HEK293 (cell line): ENCODE measurements at regions not wholly inside any gene's neighbourhood (a gene's known extent, or its start where the extent isn't known, plus 50 kb on each side); places are given as distances from the start of the nearest gene placed in this dataset.

Experiments used
- CTCF ChIA-PET: fragments of 350-600 bp; formaldehyde crosslinking; extraction: SDS; loops from one replicate; lab custom pipeline; 2021; ENCODE audit warnings: antibody characterized with exemption; lab: Yijun Ruan, JAX
- POLR2A ChIA-PET: fragments of 300-600 bp; formaldehyde crosslinking; extraction: SDS; loops from one replicate; lab custom pipeline; 2020; ENCODE audit warnings: antibody characterized with exemption, inconsistent platforms; lab: Yijun Ruan, JAX
- H3K27ac ChIP-seq: fragments of 200-500 bp; sonication (Bioruptor generic); 2 replicates; pipeline ENCODE4 v1.5.1; 2014; ENCODE audit warnings: low read depth, low read length, control low read depth, inconsistent platforms; ENCODE audit errors: extremely low read depth
- H3K36me3 ChIP-seq, 2 experiments: fragments of 200-500 bp in 1 of 2; sonication (Bioruptor generic) in 1 of 2; 1 replicate in 1 of 2; 2 replicates in 1 of 2; pipeline ENCODE4 v1.5.1; 2014 to 2017; ENCODE audit warnings: inconsistent platforms in 2 of 2, low read length in 2 of 2; ENCODE audit not compliant: control insufficient read depth in 2 of 2, insufficient read depth in 1 of 2
- H3K4me1 ChIP-seq: fragments of 200-500 bp; sonication (Bioruptor generic); 2 replicates; pipeline ENCODE4 v1.5.1; 2014; ENCODE audit warnings: mild to moderate bottlenecking, low read length, inconsistent platforms; ENCODE audit not compliant: control insufficient read depth, insufficient read depth
- H3K4me3 ChIP-seq: 2 replicates; pipeline ENCODE4 v1.5.1; 2011; ENCODE audit warnings: low read depth, mild to moderate bottlenecking, control low read depth, low read length, moderate library complexity
- H3K9me3 ChIP-seq: fragments of 200-500 bp; sonication (Bioruptor generic); 2 replicates; pipeline ENCODE4 v1.5.1; 2014; ENCODE audit warnings: low read depth, low read length, inconsistent platforms; ENCODE audit not compliant: control insufficient read depth, insufficient read depth
- HOXA7 ChIP-seq: sonication (generic); formaldehyde crosslinking; IDR thresholded peaks from 2 replicates; pipeline ENCODE4 v1.8.1; 2022; ENCODE audit warnings: missing genetic modification reagents, borderline replicate concordance
- HOXC10 ChIP-seq: sonication (generic); formaldehyde crosslinking; IDR thresholded peaks from 2 replicates; pipeline ENCODE4 v1.8.1; 2023; ENCODE audit warnings: mild to moderate bottlenecking, missing genetic modification reagents
- KLF8 ChIP-seq: fragments of 450-650 bp; formaldehyde crosslinking; IDR thresholded peaks from 2 replicates; pipeline ENCODE4 v1.5.1; 2016; ENCODE audit warnings: missing biosample characterization, missing genetic modification characterization
- KLF9 ChIP-seq: fragments of 450-650 bp; formaldehyde crosslinking; IDR thresholded peaks from 2 replicates; pipeline ENCODE4 v1.5.1; 2016; ENCODE audit warnings: missing biosample characterization, missing genetic modification characterization, low read depth
- MYNN ChIP-seq: fragments of 450-650 bp; formaldehyde crosslinking; IDR thresholded peaks from 2 replicates; pipeline ENCODE4 v1.5.1; 2016; ENCODE audit warnings: missing biosample characterization, missing genetic modification characterization, borderline replicate concordance
- SCRT2 ChIP-seq: fragments of 450-650 bp; formaldehyde crosslinking; IDR thresholded peaks from 2 replicates; pipeline ENCODE4 v1.5.1; 2016; ENCODE audit warnings: missing biosample characterization, missing genetic modification characterization
- SP2 ChIP-seq: fragments of 450-650 bp; formaldehyde crosslinking; IDR thresholded peaks from 2 replicates; pipeline ENCODE4 v1.5.1; 2016; ENCODE audit warnings: missing biosample characterization, missing genetic modification characterization
- YY1 ChIP-seq: fragments of 450-650 bp; formaldehyde crosslinking; IDR thresholded peaks from 2 replicates; pipeline ENCODE4 v1.5.1; 2018; ENCODE audit warnings: missing biosample characterization, missing genetic modification characterization
- YY2 ChIP-seq: fragments of 450-650 bp; formaldehyde crosslinking; IDR thresholded peaks from 2 replicates; pipeline ENCODE4 v1.5.1; 2016; ENCODE audit warnings: missing biosample characterization, missing genetic modification characterization
- ZBTB20 ChIP-seq: fragments of 450-650 bp; formaldehyde crosslinking; IDR thresholded peaks from 2 replicates; pipeline ENCODE4 v1.5.1; 2016; ENCODE audit warnings: missing biosample characterization, missing genetic modification characterization
- ZFP37 ChIP-seq: fragments of 450-650 bp; formaldehyde crosslinking; IDR thresholded peaks from 2 replicates; pipeline ENCODE4 v1.5.1; 2016; ENCODE audit warnings: missing biosample characterization, missing genetic modification characterization
- ZIC2 ChIP-seq: fragments of 450-650 bp; formaldehyde crosslinking; IDR thresholded peaks from 2 replicates; pipeline ENCODE4 v1.5.1; 2016; ENCODE audit warnings: missing biosample characterization, missing genetic modification characterization
- ZNF155 ChIP-seq: fragments of 450-650 bp; formaldehyde crosslinking; IDR thresholded peaks from 2 replicates; pipeline ENCODE4 v1.5.1; 2016; ENCODE audit warnings: missing biosample characterization, missing genetic modification characterization
- ZNF16 ChIP-seq: fragments of 450-650 bp; formaldehyde crosslinking; IDR thresholded peaks from 2 replicates; pipeline ENCODE4 v1.5.1; 2016; ENCODE audit warnings: low read depth, missing biosample characterization, missing genetic modification characterization
- ZNF174 ChIP-seq: fragments of 450-650 bp; formaldehyde crosslinking; IDR thresholded peaks from 2 replicates; pipeline ENCODE4 v1.5.0; 2017; ENCODE audit warnings: missing biosample characterization, mild to moderate bottlenecking, missing genetic modification characterization
- ZNF223 ChIP-seq: fragments of 450-650 bp; formaldehyde crosslinking; IDR thresholded peaks from 2 replicates; pipeline ENCODE4 v1.5.1; 2016; ENCODE audit warnings: missing biosample characterization, missing genetic modification characterization
- ZNF311 ChIP-seq: fragments of 450-650 bp; formaldehyde crosslinking; IDR thresholded peaks from 2 replicates; pipeline ENCODE4 v1.5.1; 2017; ENCODE audit warnings: missing biosample characterization, missing genetic modification characterization, borderline replicate concordance
- ZNF747 ChIP-seq: fragments of 450-650 bp; formaldehyde crosslinking; IDR thresholded peaks from 2 replicates; pipeline ENCODE4 v1.5.1; 2016; ENCODE audit warnings: missing biosample characterization, missing genetic modification characterization
- ZNF768 ChIP-seq: fragments of 450-650 bp; formaldehyde crosslinking; IDR thresholded peaks from 2 replicates; pipeline ENCODE4 v1.5.1; 2018; ENCODE audit warnings: missing biosample characterization, mild to moderate bottlenecking, missing genetic modification characterization
- ZNF785 ChIP-seq: fragments of 450-650 bp; formaldehyde crosslinking; IDR thresholded peaks from 2 replicates; pipeline ENCODE4 v1.5.1; 2016; ENCODE audit warnings: missing biosample characterization, missing genetic modification characterization
- ZNF791 ChIP-seq: fragments of 450-650 bp; formaldehyde crosslinking; IDR thresholded peaks from 2 replicates; pipeline ENCODE4 v1.5.1; 2016; ENCODE audit warnings: missing biosample characterization, missing genetic modification characterization
- ZNF792 ChIP-seq: fragments of 450-650 bp; formaldehyde crosslinking; IDR thresholded peaks from 2 replicates; pipeline ENCODE4 v1.5.1; 2016; ENCODE audit warnings: missing biosample characterization, missing genetic modification characterization
- ZSCAN16 ChIP-seq: fragments of 450-650 bp; formaldehyde crosslinking; IDR thresholded peaks from 2 replicates; pipeline ENCODE4 v1.5.1; 2016; ENCODE audit warnings: missing biosample characterization, missing genetic modification characterization
- TF ChIP-seq, protein P1 (sequence below): fragments of 450-650 bp; formaldehyde crosslinking; IDR thresholded peaks from 2 replicates; pipeline ENCODE4 v1.5.1; 2016; ENCODE audit warnings: missing biosample characterization, missing genetic modification characterization
- TF ChIP-seq, protein P2 (sequence below): fragments of 450-650 bp; formaldehyde crosslinking; IDR thresholded peaks from 2 replicates; pipeline ENCODE4 v1.5.1; 2017; ENCODE audit warnings: missing biosample characterization, missing genetic modification characterization
- TF ChIP-seq, protein P3 (sequence below): fragments of 450-650 bp; formaldehyde crosslinking; IDR thresholded peaks from 2 replicates; pipeline ENCODE4 v1.5.1; 2017; ENCODE audit warnings: missing biosample characterization, missing genetic modification characterization

DNA sequence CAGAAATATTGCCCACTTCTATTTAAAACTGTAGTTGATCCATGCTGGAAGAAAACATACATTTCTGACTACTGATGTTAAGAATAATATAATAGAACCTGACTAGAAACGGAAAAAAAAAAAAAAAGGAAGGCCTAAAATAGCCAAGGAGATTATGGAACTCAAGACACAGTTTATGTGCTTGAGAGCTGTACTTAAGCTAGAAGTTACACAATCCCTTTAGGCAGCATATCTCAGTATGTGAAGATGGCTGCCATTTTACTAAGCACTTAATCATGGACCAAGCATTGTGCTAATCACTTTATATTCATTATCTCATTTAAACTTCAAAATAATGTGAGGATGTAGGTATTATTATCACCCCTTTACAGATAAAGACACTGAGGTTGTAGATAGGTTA lies 73.0 kb upstream of the NR4A3 start:
- H3K4me1 ChIP-seq: no peaks in the 10 kb centered on the region
- no peak for TF ChIP-seq ZNF785 (tag by site-specific recombination)
- no peak for TF ChIP-seq SP2
- TF ChIP-seq, protein P1, sequence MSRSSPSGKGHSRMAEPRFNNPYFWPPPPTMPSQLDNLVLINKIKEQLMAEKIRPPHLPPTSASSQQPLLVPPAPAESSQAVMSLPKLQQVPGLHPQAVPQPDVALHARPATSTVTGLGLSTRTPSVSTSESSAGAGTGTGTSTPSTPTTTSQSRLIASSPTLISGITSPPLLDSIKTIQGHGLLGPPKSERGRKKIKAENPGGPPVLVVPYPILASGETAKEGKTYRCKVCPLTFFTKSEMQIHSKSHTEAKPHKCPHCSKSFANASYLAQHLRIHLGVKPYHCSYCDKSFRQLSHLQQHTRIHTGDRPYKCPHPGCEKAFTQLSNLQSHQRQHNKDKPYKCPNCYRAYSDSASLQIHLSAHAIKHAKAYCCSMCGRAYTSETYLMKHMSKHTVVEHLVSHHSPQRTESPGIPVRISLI: no peak
- no peak for TF ChIP-seq ZNF792 (tag by site-specific recombination)
- TF ChIP-seq, protein P2, sequence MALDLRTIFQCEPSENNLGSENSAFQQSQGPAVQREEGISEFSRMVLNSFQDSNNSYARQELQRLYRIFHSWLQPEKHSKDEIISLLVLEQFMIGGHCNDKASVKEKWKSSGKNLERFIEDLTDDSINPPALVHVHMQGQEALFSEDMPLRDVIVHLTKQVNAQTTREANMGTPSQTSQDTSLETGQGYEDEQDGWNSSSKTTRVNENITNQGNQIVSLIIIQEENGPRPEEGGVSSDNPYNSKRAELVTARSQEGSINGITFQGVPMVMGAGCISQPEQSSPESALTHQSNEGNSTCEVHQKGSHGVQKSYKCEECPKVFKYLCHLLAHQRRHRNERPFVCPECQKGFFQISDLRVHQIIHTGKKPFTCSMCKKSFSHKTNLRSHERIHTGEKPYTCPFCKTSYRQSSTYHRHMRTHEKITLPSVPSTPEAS (tag by site-specific recombination): no peak
- no peak for TF ChIP-seq KLF8 (tag by site-specific recombination)
- no peak for TF ChIP-seq ZNF768
- no peak for TF ChIP-seq HOXC10 (CRISPR knock-in tag)
- TF ChIP-seq ZSCAN16 (tag by site-specific recombination): no peak
- no peak for TF ChIP-seq ZNF311
- TF ChIP-seq ZNF223 (tag by site-specific recombination): no peak
- no peak for TF ChIP-seq ZNF791
- TF ChIP-seq YY1: no peak
- H3K36me3 ChIP-seq: no peaks in the 10 kb centered on the region
- H3K9me3 ChIP-seq: no peaks in the 10 kb centered on the region
- H3K27ac ChIP-seq: no peak overlapping the region
- no peak overlapping the region for H3K4me3 ChIP-seq
- POLR2A ChIA-PET: no interaction called here
- CTCF ChIA-PET: no interaction called here

DNA sequence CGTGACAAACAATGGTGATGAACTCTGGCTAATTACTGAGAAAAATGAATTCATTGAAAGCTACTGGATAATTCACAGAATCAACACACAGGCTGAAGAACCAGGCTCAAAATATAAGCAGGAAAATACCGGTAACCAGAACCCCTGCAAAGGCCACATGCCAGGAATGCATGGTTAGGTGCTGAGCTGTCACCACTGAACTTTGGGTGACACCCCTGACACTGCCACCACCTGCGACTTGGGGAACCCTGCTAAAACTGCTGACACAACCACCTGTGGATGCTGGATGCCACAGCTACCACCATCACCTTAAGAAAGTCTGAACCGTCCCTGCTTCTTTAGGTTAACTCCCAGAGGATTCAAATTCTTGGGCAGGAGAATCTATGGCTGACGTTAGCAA lies 72.0 kb upstream of the NR4A3 start:
- ChIA-PET POLR2A (no interaction called here), CTCF (interaction anchor here (0.6 kb wide), 1 partner anchor 198 kb away, joined by 3 read pairs; no protein-coding TSS in a partner anchor)
- Histone ChIP-seq H3K9me3 (no peaks in the 10 kb centered on the region), H3K4me1 (no peaks in the 10 kb centered on the region), H3K36me3 (no peaks in the 10 kb centered on the region), H3K27ac (no peak overlapping the region), H3K4me3 (no peak overlapping the region)
- TF ChIP-seq SCRT2 (tag by site-specific recombination) (peak; percentile 21; the same call in 1 of the 2 replicates), ZNF223 (tag by site-specific recombination) (no peak)

DNA sequence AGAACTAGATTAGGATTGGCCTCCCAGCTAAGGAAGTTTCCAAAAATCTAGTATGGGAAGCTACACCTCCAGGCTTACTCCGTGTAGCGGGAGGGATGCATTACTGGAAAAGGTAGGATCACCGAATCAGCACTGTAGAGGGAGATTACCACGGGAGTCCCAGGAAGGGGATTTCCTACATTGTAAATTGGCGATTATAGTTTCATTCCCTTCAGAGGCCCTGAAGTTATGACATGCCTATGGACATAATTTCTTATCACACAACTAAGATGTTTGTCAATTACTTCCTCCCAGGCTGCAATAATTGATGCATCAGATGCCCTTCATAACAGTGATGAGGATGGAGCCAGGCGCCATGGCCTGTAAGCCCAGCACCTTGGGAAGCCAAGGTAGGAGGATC lies 71.2 kb upstream of the NR4A3 start:
- POLR2A ChIA-PET: no interaction called here
- no peaks in the 10 kb centered on the region for H3K9me3 ChIP-seq
- H3K27ac ChIP-seq: no peak overlapping the region
- CTCF ChIA-PET: no interaction called here
- H3K4me3 ChIP-seq: no peak overlapping the region
- H3K4me1 ChIP-seq: no peaks in the 10 kb centered on the region
- no peak for TF ChIP-seq MYNN (tag by site-specific recombination)
- no peak for TF ChIP-seq ZFP37 (tag by site-specific recombination)
- no peak for TF ChIP-seq ZIC2 (tag by site-specific recombination)
- TF ChIP-seq ZBTB20: no peak
- TF ChIP-seq ZNF16 (tag by site-specific recombination): no peak
- TF ChIP-seq, protein P3, sequence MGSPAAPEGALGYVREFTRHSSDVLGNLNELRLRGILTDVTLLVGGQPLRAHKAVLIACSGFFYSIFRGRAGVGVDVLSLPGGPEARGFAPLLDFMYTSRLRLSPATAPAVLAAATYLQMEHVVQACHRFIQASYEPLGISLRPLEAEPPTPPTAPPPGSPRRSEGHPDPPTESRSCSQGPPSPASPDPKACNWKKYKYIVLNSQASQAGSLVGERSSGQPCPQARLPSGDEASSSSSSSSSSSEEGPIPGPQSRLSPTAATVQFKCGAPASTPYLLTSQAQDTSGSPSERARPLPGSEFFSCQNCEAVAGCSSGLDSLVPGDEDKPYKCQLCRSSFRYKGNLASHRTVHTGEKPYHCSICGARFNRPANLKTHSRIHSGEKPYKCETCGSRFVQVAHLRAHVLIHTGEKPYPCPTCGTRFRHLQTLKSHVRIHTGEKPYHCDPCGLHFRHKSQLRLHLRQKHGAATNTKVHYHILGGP (tag by site-specific recombination): no peak
- TF ChIP-seq ZNF747 (tag by site-specific recombination): no peak
- no peak for TF ChIP-seq ZNF155 (tag by site-specific recombination)
- TF ChIP-seq HOXA7 (CRISPR knock-in tag): no peak
- no peak for TF ChIP-seq KLF9 (tag by site-specific recombination)
- no peak for TF ChIP-seq ZNF174 (tag by site-specific recombination)
- no peak for TF ChIP-seq YY2 (tag by site-specific recombination)
- H3K36me3 ChIP-seq: no peaks in the 10 kb centered on the region
